GM12878 (cell line): ENCODE measurements at regions not wholly inside any gene's neighbourhood (a gene's known extent, or its start where the extent isn't known, plus 50 kb on each side); places are given as distances from the start of the nearest gene placed in this dataset.

ENCODE experiments used
- ATAC-seq: fragments of 200-7000 bp; cut with Tn5 transposase; 3 replicates; pipeline ENCODE4 v1.9.1; 2020; ENCODE audit warnings: mild to moderate bottlenecking, moderate library complexity
- BruUV-seq: library from RNA; stranded (reverse); fragments of 400-500 nt; replicated peaks from 2 replicates; lab custom pipeline; 2021; lab: Mats Ljungman, UMichigan
- CTCF ChIA-PET: fragments of 300-600 bp; sonication (Branson Sonifier 250); formaldehyde crosslinking; extraction: SDS; loops from one replicate; lab custom pipeline; 2021; ENCODE audit warnings: inconsistent platforms; lab: Yijun Ruan, JAX
- POLR2A ChIA-PET: fragments of 350-600 bp; formaldehyde crosslinking; extraction: SDS; loops from one replicate; lab custom pipeline; 2021; ENCODE audit warnings: inconsistent platforms; lab: Charles Lee
- RAD21 ChIA-PET: fragments of 300-600 bp; sonication (Branson Sonifier 250); formaldehyde crosslinking; loops from one replicate; lab custom pipeline; 2023; ENCODE audit warnings: antibody characterized with exemption; ENCODE audit not compliant: unreplicated experiment; lab: Charles Lee
- SMC1A ChIA-PET: fragments of 300-600 bp; sonication (Branson Sonifier 250); formaldehyde crosslinking; loops from one replicate; lab custom pipeline; 2023; ENCODE audit not compliant: unreplicated experiment, uncharacterized antibody; lab: Charles Lee
- DNase-seq: peaks from one replicate; pipeline ENCODE4 v3.0.0-alpha.2; 2011; ENCODE audit warnings: low read depth, low spot score
- FAIRE-seq: peaks from 3 replicates; lab custom pipeline; 2011; peaks lifted over from hg19 to GRCh38; lab: Jason Lieb, UNC
- H2AFZ ChIP-seq: 2 replicates; pipeline ENCODE4 v1.6.0; 2011; ENCODE audit warnings: low read depth, low read length, control low read depth; ENCODE audit not compliant: control insufficient read depth
- H3K27ac ChIP-seq: 2 replicates; pipeline ENCODE4 v1.5.1; 2011; ENCODE audit warnings: control low read depth; ENCODE audit not compliant: control insufficient read depth, insufficient read depth
- H3K27me3 ChIP-seq, 2 experiments: replicated peaks in 1 of 2; 2 replicates each; pipeline versions ENCODE4 v1.6.0 to v1.6.1; 2011; ENCODE audit warnings: low read length in 1 of 2; ENCODE audit not compliant: control insufficient read depth in 2 of 2, insufficient read depth in 2 of 2
- H3K36me3 ChIP-seq, 2 experiments: 2 replicates each; pipeline ENCODE4 v1.5.1; 2011; ENCODE audit warnings: low read length in 1 of 2; ENCODE audit not compliant: control insufficient read depth in 2 of 2, insufficient read depth in 2 of 2
- H3K4me1 ChIP-seq: 2 replicates; pipeline ENCODE4 v1.6.1; 2011; ENCODE audit warnings: mild to moderate bottlenecking, low read length, moderate library complexity, mixed read lengths; ENCODE audit not compliant: control insufficient read depth, insufficient read depth
- H3K4me2 ChIP-seq: 2 replicates; pipeline ENCODE4 v1.6.0; 2011; ENCODE audit warnings: control low read depth; ENCODE audit not compliant: control insufficient read depth, insufficient read depth
- H3K4me3 ChIP-seq: fragments of 200-600 bp; sonication (generic); 2 replicates; pipeline ENCODE4 v1.5.1; 2016
- H3K79me2 ChIP-seq: 2 replicates; pipeline ENCODE4 v1.6.0; 2011; ENCODE audit warnings: low read length; ENCODE audit not compliant: control insufficient read depth, insufficient read depth
- H3K9ac ChIP-seq: 2 replicates; pipeline ENCODE4 v1.8.0; 2011; ENCODE audit warnings: low read length, control low read depth, mixed read lengths; ENCODE audit not compliant: control insufficient read depth, insufficient read depth
- H3K9me3 ChIP-seq: replicated peaks from 3 replicates; pipeline ENCODE4 v1.5.1; 2011; ENCODE audit warnings: mild to moderate bottlenecking, low read length; ENCODE audit not compliant: control insufficient read depth, insufficient read depth
- H4K20me1 ChIP-seq: 2 replicates; pipeline ENCODE4 v1.6.0; 2011; ENCODE audit not compliant: control insufficient read depth, insufficient read depth
- MLLT1 ChIP-seq: fragments of 450-650 bp; IDR thresholded peaks from 2 replicates; pipeline ENCODE4 v1.6.1; 2016; ENCODE audit warnings: mild to moderate bottlenecking
- MTA3 ChIP-seq: IDR thresholded peaks from 2 replicates; pipeline ENCODE4 v1.6.1; 2012; ENCODE audit warnings: low read length, inconsistent platforms, borderline replicate concordance
- RBBP5 ChIP-seq: fragments of 200-600 bp; sonication (generic); conservative IDR thresholded peaks from 2 replicates; pipeline ENCODE4 v1.6.1; 2016
- RUNX3 ChIP-seq: IDR thresholded peaks from 2 replicates; pipeline ENCODE4 v1.6.1; 2012; ENCODE audit warnings: low read length, inconsistent platforms
- TCF3 ChIP-seq: IDR thresholded peaks from 2 replicates; pipeline ENCODE4 v1.6.1; 2012; ENCODE audit warnings: low read depth, mild to moderate bottlenecking, low read length, borderline replicate concordance; ENCODE audit not compliant: insufficient read depth
- USF2 ChIP-seq: IDR thresholded peaks from 2 replicates; pipeline ENCODE4 v1.6.1; 2011; ENCODE audit warnings: low read depth, low read length, improper control_type of control experiment, borderline replicate concordance
- WGBS: methylation state at CpG from one replicate; pipeline ENCODE4 v1.1.6; 2016; ENCODE audit warnings: low lambda C conversion rate; ENCODE audit not compliant: insufficient replicate concordance, insufficient coverage; ENCODE audit errors: missing lambda C conversion rate; 5-methylcytosine and 5-hydroxymethylcytosine counted together
- in situ Hi-C: fragments of 300-500 bp; cut with MboI; formaldehyde crosslinking; loops from 9 replicates; pipeline ENCODE4 v1.14.3; 2018; ENCODE audit warnings: mixed read lengths
- intact Hi-C: fragments of 100-400 bp; cut with micrococcal nuclease; formaldehyde crosslinking; loops from one replicate; pipeline ENCODE4 v1.14.2; 2022; ENCODE audit not compliant: unreplicated experiment

GRCh38 chr6:21533678-21534077, 59.9 kb upstream of the SOX4 start:
- FAIRE-seq: no peak
- BruUV-seq: no TSS peak
- ATAC-seq: no peak
- ChIA-PET SMC1A (interaction anchor here (0.5 kb wide), 1 partner anchor 1138 kb away, joined by 3 read pairs; no protein-coding TSS in a partner anchor), RAD21 (no interaction called here), POLR2A (no interaction called here), CTCF (no interaction called here)
- H3K4me2 ChIP-seq: no peak overlapping the region
- no peaks in the 10 kb centered on the region for H4K20me1 ChIP-seq
- H2AFZ ChIP-seq: no peak overlapping the region
- 33% methylated on average over 1 of the region's 1 CpG for WGBS
- H3K27ac ChIP-seq: no peak overlapping the region
- no peaks in the 10 kb centered on the region for H3K4me1 ChIP-seq
- TF ChIP-seq TCF3: no peak
- no peak for TF ChIP-seq MTA3
- no peak for TF ChIP-seq RBBP5
- no peak for TF ChIP-seq MLLT1
- no peak for TF ChIP-seq USF2
- no peak for TF ChIP-seq RUNX3
- no peak for DNase-seq
- intact Hi-C loops: no loop called here
- in situ Hi-C loops: no loop called here
- H3K36me3 ChIP-seq: no peaks in the 10 kb centered on the region
- no peaks in the 10 kb centered on the region for H3K79me2 ChIP-seq
- no peaks in the 10 kb centered on the region for H3K9me3 ChIP-seq
- no peak overlapping the region for H3K9ac ChIP-seq
- no peak overlapping the region for H3K4me3 ChIP-seq
- no peaks in the 10 kb centered on the region for H3K27me3 ChIP-seq
